ENCODE measurements at regions not wholly inside any gene's neighbourhood (a gene's known extent, or its start where the extent isn't known, plus 50 kb on each side); places are given as distances from the start of the nearest gene placed in this dataset.

DNA sequence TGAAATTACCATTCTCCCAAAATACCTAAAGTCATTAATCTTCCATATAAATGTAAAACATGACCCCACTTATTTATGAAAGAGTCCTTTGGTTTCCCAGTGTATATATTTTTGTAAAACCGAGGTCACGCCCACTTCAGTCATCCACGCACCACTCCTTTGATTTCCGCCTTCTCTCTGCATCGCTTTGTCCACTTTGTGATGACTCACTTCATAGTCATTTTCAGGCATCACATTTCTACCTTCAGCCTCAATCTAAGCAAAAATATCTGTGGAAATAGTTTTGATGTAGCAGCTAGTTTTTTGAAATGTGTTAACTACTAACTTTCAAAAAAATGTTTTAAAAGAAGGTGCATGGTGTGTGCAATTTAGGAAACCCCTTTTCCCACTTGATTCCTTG, 793.5 kb upstream of the SOX11 start:
- Histone ChIP-seq H3K4me3 (no peak overlapping the region), H2AFZ (no peak overlapping the region), H3K27ac (no peak overlapping the region), H3K79me2 (ENCODE audit: insufficient read depth) (no peaks in the 10 kb centered on the region), H3F3A (ENCODE audit: insufficient read depth) (no peaks in the 10 kb centered on the region), H3K4me2 (ENCODE audit: unreplicated experiment) (no peak overlapping the region), H3K9me2 (ENCODE audit: insufficient read depth) (no peaks in the 10 kb centered on the region), H3K36me3 (ENCODE audit: low read depth) (no peaks in the 10 kb centered on the region), H3K27me3 (replicated peaks; ENCODE audit: insufficient read depth) (no peaks in the 10 kb centered on the region), H3K9ac (no peak overlapping the region), H3K4me1 (ENCODE audit: insufficient read depth) (no peaks in the 10 kb centered on the region), H4K20me1 (ENCODE audit: insufficient read depth) (no peaks in the 10 kb centered on the region), H3K9me3 (ENCODE audit: low read depth) (no peaks in the 10 kb centered on the region)
- WGBS, 2 experiments (ENCODE audit: low coverage in 1 of 2, low lambda C conversion rate in 2 of 2, missing lambda C conversion rate in 2 of 2) = 77 to 78% methylated on average over 5 of the region's 5 CpGs
- no peak for TF ChIP-seq EZH2phosphoT487 (IDR thresholded peaks at IDR 0.05; ENCODE audit: insufficient read depth, low read depth)
- TF ChIP-seq EZH2 (IDR thresholded peaks at IDR 0.05; ENCODE audit: insufficient read depth, poor library complexity, severe bottlenecking) = no peak
- DNase-seq = no peak
- in situ Hi-C loops (cut with MboI) = no loop called here

DNA sequence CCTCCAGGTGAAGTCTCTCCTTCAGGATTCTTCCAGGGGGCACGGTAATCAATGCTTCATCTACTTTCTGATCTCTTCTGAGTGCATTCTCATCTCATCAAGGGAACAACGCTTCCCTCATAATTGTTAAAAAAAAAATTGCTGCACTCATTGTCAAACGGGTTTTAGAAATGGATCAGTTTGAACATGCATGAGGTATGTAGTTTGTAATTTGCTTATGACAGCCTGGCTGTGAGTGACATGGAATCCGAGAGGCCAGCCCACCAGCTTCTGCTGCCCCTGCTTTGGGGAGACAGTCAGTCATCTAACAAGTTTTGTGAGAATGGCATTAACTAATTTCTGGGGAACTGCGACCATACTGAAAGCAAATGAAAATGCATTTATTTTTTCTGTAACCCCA, 791.9 kb upstream of the SOX11 start:
- no peak overlapping the region for H3K9ac ChIP-seq
- WGBS, 2 experiments (ENCODE audit: low coverage in 1 of 2, low lambda C conversion rate in 2 of 2, missing lambda C conversion rate in 2 of 2) = 13 to 19% methylated on average over 5 of the region's 5 CpGs
- H3F3A ChIP-seq (ENCODE audit: insufficient read depth) = no peaks in the 10 kb centered on the region

DNA sequence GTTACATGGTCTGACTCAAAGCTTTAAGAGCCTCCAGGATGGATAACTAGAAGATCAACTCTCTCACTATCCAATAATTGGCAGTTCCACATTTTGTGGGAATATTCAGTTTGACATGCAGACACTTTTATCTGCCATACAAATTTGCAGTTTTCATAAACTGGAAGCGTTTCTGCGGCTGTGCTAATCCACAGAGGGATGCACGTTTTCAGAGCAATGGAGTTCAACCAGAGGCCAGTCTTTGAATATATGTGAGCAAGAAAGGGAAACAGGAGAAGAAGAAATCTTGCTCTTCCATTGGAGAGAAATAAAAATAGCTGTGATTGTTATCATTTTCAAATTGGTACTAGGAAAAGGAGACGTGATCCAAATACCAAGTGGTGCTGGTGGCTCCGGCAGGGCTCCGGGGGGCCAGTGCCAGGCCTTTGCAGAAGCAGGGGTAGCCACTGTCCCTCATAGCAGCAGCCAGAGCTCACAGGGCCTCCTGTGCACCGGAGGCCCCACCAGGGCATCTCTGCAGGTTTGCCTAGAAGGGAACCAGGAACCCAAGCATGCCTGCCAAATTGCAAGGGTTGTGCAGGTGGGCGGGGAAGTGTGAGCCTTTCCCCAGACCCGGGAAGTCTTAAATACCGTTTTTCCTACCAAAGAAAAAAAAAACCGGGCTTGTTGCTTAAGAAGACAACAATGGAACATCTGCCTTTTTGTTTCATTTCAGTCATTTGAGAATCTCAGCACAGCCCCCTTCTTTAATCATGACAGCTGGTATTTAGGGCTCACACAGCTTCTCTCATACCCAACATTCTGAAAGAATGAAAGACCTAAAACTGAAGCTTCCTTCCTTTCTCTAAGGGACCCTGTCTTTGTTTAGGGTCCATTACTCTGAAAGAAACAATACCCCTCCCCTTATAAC, 791.1 kb upstream of the SOX11 start:
- 26 to 28% methylated on average over 11 of the region's 11 CpGs for WGBS, 2 experiments (ENCODE audit: low coverage in 1 of 2, low lambda C conversion rate in 2 of 2, missing lambda C conversion rate in 2 of 2)
- Histone ChIP-seq H3F3A (ENCODE audit: insufficient read depth) (no peaks in the 10 kb centered on the region), H3K9me2 (ENCODE audit: insufficient read depth) (no peaks in the 10 kb centered on the region), H2AFZ (no peak overlapping the region), H3K4me3 (no peak overlapping the region), H3K9me3 (ENCODE audit: low read depth) (no peaks in the 10 kb centered on the region), H3K4me2 (ENCODE audit: unreplicated experiment) (no peak overlapping the region), H3K36me3 (ENCODE audit: low read depth) (no peaks in the 10 kb centered on the region), H3K27me3 (replicated peaks; ENCODE audit: insufficient read depth) (no peaks in the 10 kb centered on the region), H4K20me1 (ENCODE audit: insufficient read depth) (no peaks in the 10 kb centered on the region), H3K4me1 (ENCODE audit: insufficient read depth) (no peaks in the 10 kb centered on the region), H3K9ac (no peak overlapping the region), H3K79me2 (ENCODE audit: insufficient read depth) (no peaks in the 10 kb centered on the region), H3K27ac (no peak overlapping the region)
- TF ChIP-seq EZH2 (IDR thresholded peaks at IDR 0.05; ENCODE audit: insufficient read depth, poor library complexity, severe bottlenecking) (no peak), EZH2phosphoT487 (IDR thresholded peaks at IDR 0.05; ENCODE audit: insufficient read depth, low read depth) (no peak)
- DNase-seq = no peak
- in situ Hi-C loops (cut with MboI) = no loop called here

More for the DNA sequence above, 791.9 kb upstream of the SOX11 start:
- Histone ChIP-seq H3K9me3 (ENCODE audit: low read depth) (no peaks in the 10 kb centered on the region), H3K9me2 (ENCODE audit: insufficient read depth) (no peaks in the 10 kb centered on the region), H3K4me1 (ENCODE audit: insufficient read depth) (no peaks in the 10 kb centered on the region), H3K36me3 (ENCODE audit: low read depth) (no peaks in the 10 kb centered on the region), H2AFZ (no peak overlapping the region), H3K4me3 (no peak overlapping the region), H4K20me1 (ENCODE audit: insufficient read depth) (no peaks in the 10 kb centered on the region), H3K27me3 (replicated peaks; ENCODE audit: insufficient read depth) (no peaks in the 10 kb centered on the region), H3K4me2 (ENCODE audit: unreplicated experiment) (no peak overlapping the region), H3K79me2 (ENCODE audit: insufficient read depth) (no peaks in the 10 kb centered on the region), H3K27ac (no peak overlapping the region)
- in situ Hi-C loops (cut with MboI) = no loop called here
- TF ChIP-seq EZH2 (IDR thresholded peaks at IDR 0.05; ENCODE audit: insufficient read depth, poor library complexity, severe bottlenecking) = no peak
- no peak for TF ChIP-seq EZH2phosphoT487 (IDR thresholded peaks at IDR 0.05; ENCODE audit: insufficient read depth, low read depth)
- no peak for DNase-seq

DNA sequence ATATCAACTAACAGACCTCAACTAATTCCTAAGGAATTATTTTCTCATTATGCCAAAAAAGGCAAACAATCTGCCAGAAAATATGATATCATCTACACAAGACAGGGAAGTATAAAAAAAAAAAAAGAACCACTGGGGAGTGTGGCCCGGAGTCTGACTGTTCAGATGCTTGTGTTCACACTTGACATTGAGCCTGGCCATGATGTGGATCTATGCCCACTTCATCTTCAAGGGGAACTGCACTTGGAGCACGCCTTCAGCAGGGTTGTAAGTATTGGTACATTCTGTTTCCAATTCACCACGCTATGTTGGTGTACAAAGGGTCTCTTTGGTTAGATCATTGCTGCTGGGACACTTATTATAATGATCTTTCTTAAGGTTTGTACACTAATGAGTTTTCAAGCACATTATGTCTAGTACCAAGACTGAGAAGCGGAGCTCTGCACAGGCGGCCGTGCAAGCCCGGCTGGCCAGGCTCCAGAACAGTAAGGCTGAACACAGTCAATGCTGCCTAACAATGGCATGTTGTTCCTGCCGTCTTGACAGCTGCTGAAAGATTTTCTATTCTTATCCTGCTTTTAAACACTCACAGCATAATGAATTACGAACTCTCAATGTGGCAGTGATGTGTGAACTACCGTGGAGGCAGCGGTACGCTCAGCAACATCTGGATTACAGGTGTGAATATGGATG, 788.4 kb upstream of the SOX11 start:
- Histone ChIP-seq H3K27me3 (replicated peaks; ENCODE audit: insufficient read depth) (no peaks in the 10 kb centered on the region), H3K9me2 (ENCODE audit: insufficient read depth) (no peaks in the 10 kb centered on the region), H3K79me2 (ENCODE audit: insufficient read depth) (no peaks in the 10 kb centered on the region), H3F3A (ENCODE audit: insufficient read depth) (no peaks in the 10 kb centered on the region), H3K36me3 (ENCODE audit: low read depth) (no peaks in the 10 kb centered on the region), H3K27ac (no peak overlapping the region), H3K4me2 (ENCODE audit: unreplicated experiment) (no peak overlapping the region), H2AFZ (no peak overlapping the region), H4K20me1 (ENCODE audit: insufficient read depth) (no peaks in the 10 kb centered on the region), H3K9me3 (ENCODE audit: low read depth) (no peaks in the 10 kb centered on the region), H3K4me3 (no peak overlapping the region), H3K9ac (no peak overlapping the region), H3K4me1 (ENCODE audit: insufficient read depth) (no peaks in the 10 kb centered on the region)
- no peak for TF ChIP-seq EZH2 (IDR thresholded peaks at IDR 0.05; ENCODE audit: insufficient read depth, poor library complexity, severe bottlenecking)
- TF ChIP-seq EZH2phosphoT487 (IDR thresholded peaks at IDR 0.05; ENCODE audit: insufficient read depth, low read depth) = no peak
- no peak for DNase-seq
- WGBS, 2 experiments (ENCODE audit: low coverage in 1 of 2, low lambda C conversion rate in 2 of 2, missing lambda C conversion rate in 2 of 2) = 4 to 5% methylated on average over 12 of the region's 12 CpGs
- in situ Hi-C loops (cut with MboI) = no loop called here

Measured in GM23248 (cell line).